ENCODE measurements at regions not wholly inside any gene's neighbourhood (a gene's known extent, or its start where the extent isn't known, plus 50 kb on each side); places are given as distances from the start of the nearest gene placed in this dataset.
"Not testable (repeated sequence)": the region's sequence is repeated elsewhere in the genome, so short reads cannot be mapped to it uniquely, and the experiment has no call there.

- TF ChIP-seq POLR2A (IDR thresholded peaks at IDR 0.05) (no peak), CTCF (IDR thresholded peaks at IDR 0.05) (no peak)
- intact Hi-C loops (cut with DNase I; ENCODE audit: low total_unique reads), result no loop called here
- Histone ChIP-seq H3K36me3 (no peaks in the 10 kb centered on the region), H3K27ac (no peak overlapping the region), H3K4me1 (no peaks in the 10 kb centered on the region), H3K4me3 (no peak overlapping the region), H3K27me3 (no peaks in the 10 kb centered on the region), H3K9me3 (peaks cover 0 to 5% of the 10 kb centered on the region in 2 donors)
- no peak for DNase-seq
Observed at GRCh38 chr4:189533603-189534002, 407.1 kb upstream of the FRG1 start.

- no peak for DNase-seq
- Histone ChIP-seq H3K4me1 (no peaks in the 10 kb centered on the region), H3K27me3 (no peaks in the 10 kb centered on the region)
Observed at GRCh38 chr4:189547559-189547958, 393.1 kb upstream of the FRG1 start.

GRCh38 chr4:189548484-189549125 lies 392.1 kb upstream of the FRG1 start:
- Histone ChIP-seq H3K27me3 (no peaks in the 10 kb centered on the region), H3K4me3 (no peak overlapping the region), H3K27ac (no peak overlapping the region), H3K9me3 (no peaks in the 10 kb centered on the region), H3K36me3 (no peaks in the 10 kb centered on the region), H3K4me1 (no peaks in the 10 kb centered on the region)
- intact Hi-C loops (cut with DNase I; ENCODE audit: low total_unique reads), result no loop called here
- no peak for TF ChIP-seq POLR2A (IDR thresholded peaks at IDR 0.05)
- TF ChIP-seq CTCF (IDR thresholded peaks at IDR 0.05), result no peak
- no peak for DNase-seq

More at GRCh38 chr4:189547559-189547958, 393.1 kb upstream of the FRG1 start:
- no peak for TF ChIP-seq POLR2A (IDR thresholded peaks at IDR 0.05)
- no peak for TF ChIP-seq CTCF (IDR thresholded peaks at IDR 0.05)
- no peaks in the 10 kb centered on the region for H3K9me3 ChIP-seq
- no peak overlapping the region for H3K27ac ChIP-seq
- intact Hi-C loops (cut with DNase I; ENCODE audit: low total_unique reads), result no loop called here
- no peaks in the 10 kb centered on the region for H3K36me3 ChIP-seq
- H3K4me3 ChIP-seq, result no peak overlapping the region

GRCh38 chr4:189551931-189552670 lies 388.6 kb upstream of the FRG1 start:
- H3K27me3 ChIP-seq; DNase-seq; H3K4me3 ChIP-seq; H3K4me1 ChIP-seq; H3K27ac ChIP-seq; H3K36me3 ChIP-seq; H3K9me3 ChIP-seq; intact Hi-C loops (cut with DNase I; ENCODE audit: low total_unique reads): not testable (repeated sequence)

GRCh38 chr4:189560605-189561004 lies 380.1 kb upstream of the FRG1 start:
- H3K4me1 ChIP-seq; intact Hi-C loops (cut with DNase I; ENCODE audit: low total_unique reads); H3K9me3 ChIP-seq; H3K27ac ChIP-seq; H3K27me3 ChIP-seq; H3K36me3 ChIP-seq; H3K4me3 ChIP-seq; DNase-seq: not testable (repeated sequence)

GRCh38 chr4:189563751-189564150 lies 376.9 kb upstream of the FRG1 start:
- H3K4me3 ChIP-seq; H3K4me1 ChIP-seq; DNase-seq; H3K36me3 ChIP-seq; intact Hi-C loops (cut with DNase I; ENCODE audit: low total_unique reads); H3K27ac ChIP-seq; H3K27me3 ChIP-seq; H3K9me3 ChIP-seq: not testable (repeated sequence)

GRCh38 chr4:189566271-189566670 lies 374.4 kb upstream of the FRG1 start:
- H3K4me3 ChIP-seq; intact Hi-C loops (cut with DNase I; ENCODE audit: low total_unique reads); H3K9me3 ChIP-seq; H3K27ac ChIP-seq; H3K36me3 ChIP-seq; DNase-seq; H3K27me3 ChIP-seq; H3K4me1 ChIP-seq: not testable (repeated sequence)

GRCh38 chr4:189566900-189567299 lies 373.8 kb upstream of the FRG1 start:
- H3K27me3 ChIP-seq; H3K36me3 ChIP-seq; intact Hi-C loops (cut with DNase I; ENCODE audit: low total_unique reads); H3K9me3 ChIP-seq; H3K4me3 ChIP-seq; H3K27ac ChIP-seq; DNase-seq; H3K4me1 ChIP-seq: not testable (repeated sequence)

GRCh38 chr4:189579645-189580044 lies 361.0 kb upstream of the FRG1 start:
- DNase-seq; intact Hi-C loops (cut with DNase I; ENCODE audit: low total_unique reads); H3K36me3 ChIP-seq; H3K27me3 ChIP-seq; H3K4me3 ChIP-seq; H3K9me3 ChIP-seq; H3K4me1 ChIP-seq; H3K27ac ChIP-seq: not testable (repeated sequence)

- H3K27me3 ChIP-seq; H3K9me3 ChIP-seq; H3K36me3 ChIP-seq; DNase-seq; H3K4me1 ChIP-seq; intact Hi-C loops (cut with DNase I; ENCODE audit: low total_unique reads); H3K27ac ChIP-seq; H3K4me3 ChIP-seq: not testable (repeated sequence)
Observed at GRCh38 chr4:189586908-189587632, 353.6 kb upstream of the FRG1 start.
